ENCODE measurements at regions not wholly inside any gene's neighbourhood (a gene's known extent, or its start where the extent isn't known, plus 50 kb on each side); places are given as distances from the start of the nearest gene placed in this dataset.

DNA sequence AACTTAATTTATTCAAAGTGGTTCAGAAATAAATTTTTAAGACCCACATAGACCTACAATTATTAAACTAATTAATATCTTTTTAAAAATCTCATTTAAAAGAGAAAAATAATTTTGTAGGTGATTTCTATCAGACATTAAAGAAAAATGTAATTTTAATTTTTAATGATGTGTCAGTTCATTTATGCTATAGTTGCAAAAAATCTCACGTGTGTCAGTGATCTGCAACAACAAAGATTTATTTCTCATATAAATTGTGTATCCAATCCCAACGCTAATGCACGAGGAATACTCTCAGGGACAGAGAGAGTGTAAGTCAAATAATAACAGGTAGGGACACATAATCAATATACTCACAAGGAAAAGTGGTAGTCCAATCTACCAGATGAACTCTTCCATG, 456.6 kb upstream of the CCDC54 start:
- intact Hi-C loops (cut with micrococcal nuclease): no loop called here
- H3K27me3 Mint-ChIP-seq (ENCODE audit: low read depth): no peaks in the 10 kb centered on the region
- H3K36me3 Mint-ChIP-seq (ENCODE audit: low read depth): no peaks in the 10 kb centered on the region
- DNase-seq: no peak
- no peak overlapping the region for H3K4me3 Mint-ChIP-seq
- CTCF ChIA-PET: no interaction called here
- no peak overlapping the region for H3K27ac Mint-ChIP-seq
- no peaks in the 10 kb centered on the region for H3K9me3 Mint-ChIP-seq
- no peaks in the 10 kb centered on the region for H3K4me1 Mint-ChIP-seq (ENCODE audit: low read depth)

DNA sequence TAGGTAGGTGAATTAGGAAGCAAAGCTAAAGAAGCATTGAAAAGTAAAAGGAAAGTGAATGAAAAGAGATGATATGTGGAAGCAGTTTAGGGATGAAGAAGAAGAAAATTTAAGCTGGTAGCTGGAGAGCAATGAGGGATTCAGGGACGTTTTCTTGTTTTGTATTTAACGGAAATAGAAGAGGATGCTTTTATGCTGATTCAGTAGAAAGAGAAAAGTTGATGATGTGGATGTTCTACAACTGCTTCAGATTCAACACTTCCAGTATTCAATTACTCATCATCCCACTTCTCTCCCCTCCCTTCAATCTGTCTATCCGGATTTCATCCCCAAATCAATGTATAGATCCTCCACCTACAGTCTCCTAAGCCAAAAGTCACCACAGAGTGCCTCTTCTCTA, 448.2 kb upstream of the CCDC54 start:
- no peaks in the 10 kb centered on the region for H3K9me3 Mint-ChIP-seq
- H3K27ac Mint-ChIP-seq: no peak overlapping the region
- no peak overlapping the region for H3K4me3 Mint-ChIP-seq
- intact Hi-C loops (cut with micrococcal nuclease): no loop called here
- H3K27me3 Mint-ChIP-seq (ENCODE audit: low read depth): no peaks in the 10 kb centered on the region
- no peak for DNase-seq
- no peaks in the 10 kb centered on the region for H3K36me3 Mint-ChIP-seq (ENCODE audit: low read depth)
- CTCF ChIA-PET: no interaction called here
- no peaks in the 10 kb centered on the region for H3K4me1 Mint-ChIP-seq (ENCODE audit: low read depth)

GRCh38 chr3:106930086-106930485, 447.2 kb upstream of the CCDC54 start:
- Mint-ChIP-seq H3K4me3 (no peak overlapping the region), H3K9me3 (no peaks in the 10 kb centered on the region), H3K4me1 (ENCODE audit: low read depth) (no peaks in the 10 kb centered on the region), H3K36me3 (ENCODE audit: low read depth) (no peaks in the 10 kb centered on the region), H3K27ac (no peak overlapping the region), H3K27me3 (ENCODE audit: low read depth) (no peaks in the 10 kb centered on the region)
- intact Hi-C loops (cut with micrococcal nuclease): no loop called here
- no peak for DNase-seq
- CTCF ChIA-PET: no interaction called here

- H3K9me3 Mint-ChIP-seq: no peaks in the 10 kb centered on the region
- H3K4me3 Mint-ChIP-seq: no peak overlapping the region
- H3K27ac Mint-ChIP-seq: no peak overlapping the region
- CTCF ChIA-PET: no interaction called here
- intact Hi-C loops (cut with micrococcal nuclease): no loop called here
- H3K27me3 Mint-ChIP-seq (ENCODE audit: low read depth): no peaks in the 10 kb centered on the region
- H3K4me1 Mint-ChIP-seq (ENCODE audit: low read depth): no peaks in the 10 kb centered on the region
- no peak for DNase-seq
- no peaks in the 10 kb centered on the region for H3K36me3 Mint-ChIP-seq (ENCODE audit: low read depth)
Measured at GRCh38 chr3:106931904-106932303, 445.3 kb upstream of the CCDC54 start.

DNA sequence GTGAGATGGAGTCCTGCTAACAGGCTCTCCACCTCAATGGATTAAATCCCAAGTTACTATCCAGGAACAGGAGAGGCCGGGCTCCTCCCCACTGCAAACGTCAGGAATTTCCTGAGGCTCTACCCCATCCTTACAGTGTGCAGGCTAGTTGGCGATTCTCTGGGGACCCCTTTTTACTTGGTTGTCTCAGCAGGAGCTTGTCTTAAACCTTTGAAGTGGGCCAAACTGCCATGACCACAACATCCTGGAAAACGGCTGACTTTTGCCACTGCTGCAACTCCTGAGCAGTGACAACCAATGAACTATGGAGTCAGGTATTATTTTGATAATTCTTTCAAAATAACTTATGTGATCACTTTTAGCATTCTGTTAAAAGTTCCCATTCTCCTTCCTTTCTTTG, 440.9 kb upstream of the CCDC54 start:
- H3K9me3 Mint-ChIP-seq: no peaks in the 10 kb centered on the region
- H3K27me3 Mint-ChIP-seq (ENCODE audit: low read depth): no peaks in the 10 kb centered on the region
- no peak for DNase-seq
- no peaks in the 10 kb centered on the region for H3K4me1 Mint-ChIP-seq (ENCODE audit: low read depth)
- no peak overlapping the region for H3K4me3 Mint-ChIP-seq
- H3K36me3 Mint-ChIP-seq (ENCODE audit: low read depth): no peaks in the 10 kb centered on the region
- CTCF ChIA-PET: no interaction called here
- H3K27ac Mint-ChIP-seq: no peak overlapping the region
- intact Hi-C loops (cut with micrococcal nuclease): no loop called here

DNA sequence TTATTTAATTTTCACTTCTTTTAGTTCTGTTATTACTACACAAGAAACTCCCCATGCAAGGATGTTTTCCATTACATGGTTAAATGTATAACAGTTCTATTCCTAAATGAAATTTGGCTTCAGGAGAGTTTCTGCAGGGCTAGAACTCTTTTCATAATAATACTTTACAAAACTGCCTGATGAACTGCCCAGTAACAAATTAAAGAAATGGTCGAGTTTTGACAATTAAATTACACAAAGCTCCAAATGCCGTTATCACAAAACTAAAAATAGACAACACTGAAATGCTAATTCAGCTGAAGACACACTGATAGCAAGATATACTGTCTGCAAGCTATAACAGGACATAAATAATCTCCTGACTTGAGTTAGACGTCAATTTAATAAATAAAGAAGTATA, 435.2 kb upstream of the CCDC54 start:
- CTCF ChIA-PET: no interaction called here
- Mint-ChIP-seq H3K36me3 (ENCODE audit: low read depth) (no peaks in the 10 kb centered on the region), H3K27ac (no peak overlapping the region), H3K9me3 (no peaks in the 10 kb centered on the region), H3K4me3 (no peak overlapping the region), H3K4me1 (ENCODE audit: low read depth) (no peaks in the 10 kb centered on the region), H3K27me3 (ENCODE audit: low read depth) (no peaks in the 10 kb centered on the region)
- no peak for DNase-seq
- intact Hi-C loops (cut with micrococcal nuclease): no loop called here

DNA sequence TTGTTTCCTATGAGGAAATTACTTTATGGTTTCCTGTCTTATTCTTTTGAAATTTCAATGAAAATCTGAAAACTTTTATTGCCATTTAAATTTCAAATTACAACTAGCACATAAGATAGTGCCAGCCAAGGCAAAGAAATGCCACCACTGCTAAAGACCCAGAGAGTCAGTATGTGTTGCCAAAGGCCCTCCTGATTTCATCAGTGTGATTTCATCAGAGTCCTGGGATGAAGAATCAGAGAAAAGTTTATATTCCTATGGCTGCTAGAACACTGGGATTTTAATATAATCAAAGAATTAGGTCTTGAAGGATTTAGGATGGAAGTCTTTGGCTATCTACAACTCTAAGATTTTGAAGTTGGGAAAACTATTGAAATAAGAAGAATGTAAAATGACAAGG, 434.2 kb upstream of the CCDC54 start:
- no peaks in the 10 kb centered on the region for H3K4me1 Mint-ChIP-seq (ENCODE audit: low read depth)
- intact Hi-C loops (cut with micrococcal nuclease): no loop called here

DNA sequence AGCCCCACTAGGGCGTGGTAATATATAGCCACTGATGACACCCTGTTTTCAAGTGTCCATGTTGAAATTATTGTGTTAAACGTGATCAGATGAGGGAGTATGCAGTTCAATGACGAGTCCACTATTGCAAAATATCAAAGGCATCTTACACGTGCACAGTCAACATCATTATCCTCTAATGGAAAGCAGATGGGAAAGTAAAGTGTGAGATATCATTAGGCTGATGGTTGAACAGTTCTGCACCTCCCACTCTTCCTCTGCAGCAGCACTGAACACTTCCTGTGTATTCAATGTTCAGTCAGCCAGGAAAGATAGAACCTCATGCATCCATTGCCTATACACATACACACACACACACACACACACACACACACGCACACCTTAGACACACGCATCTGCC, 431.8 kb upstream of the CCDC54 start:
- intact Hi-C loops (cut with micrococcal nuclease): no loop called here
- H3K4me3 Mint-ChIP-seq: no peak overlapping the region
- no peaks in the 10 kb centered on the region for H3K27me3 Mint-ChIP-seq (ENCODE audit: low read depth)
- no peaks in the 10 kb centered on the region for H3K9me3 Mint-ChIP-seq
- H3K4me1 Mint-ChIP-seq (ENCODE audit: low read depth): no peaks in the 10 kb centered on the region
- DNase-seq: no peak
- H3K36me3 Mint-ChIP-seq (ENCODE audit: low read depth): no peaks in the 10 kb centered on the region
- CTCF ChIA-PET: no interaction called here
- no peak overlapping the region for H3K27ac Mint-ChIP-seq

More for the DNA sequence above, 434.2 kb upstream of the CCDC54 start:
- no peaks in the 10 kb centered on the region for H3K27me3 Mint-ChIP-seq (ENCODE audit: low read depth)
- H3K36me3 Mint-ChIP-seq (ENCODE audit: low read depth): no peaks in the 10 kb centered on the region
- H3K9me3 Mint-ChIP-seq: no peaks in the 10 kb centered on the region
- no peak overlapping the region for H3K4me3 Mint-ChIP-seq
- CTCF ChIA-PET: no interaction called here
- no peak for DNase-seq
- no peak overlapping the region for H3K27ac Mint-ChIP-seq

- Mint-ChIP-seq H3K4me1 (ENCODE audit: low read depth) (no peaks in the 10 kb centered on the region), H3K27ac (no peak overlapping the region), H3K9me3 (peaks cover 3% of the 10 kb centered on the region), H3K36me3 (ENCODE audit: low read depth) (no peaks in the 10 kb centered on the region), H3K27me3 (ENCODE audit: low read depth) (no peaks in the 10 kb centered on the region), H3K4me3 (no peak overlapping the region)
- DNase-seq: no peak
- CTCF ChIA-PET: no interaction called here
- intact Hi-C loops (cut with micrococcal nuclease): no loop called here
Measured at GRCh38 chr3:106946866-106947265, 430.4 kb upstream of the CCDC54 start.

DNA sequence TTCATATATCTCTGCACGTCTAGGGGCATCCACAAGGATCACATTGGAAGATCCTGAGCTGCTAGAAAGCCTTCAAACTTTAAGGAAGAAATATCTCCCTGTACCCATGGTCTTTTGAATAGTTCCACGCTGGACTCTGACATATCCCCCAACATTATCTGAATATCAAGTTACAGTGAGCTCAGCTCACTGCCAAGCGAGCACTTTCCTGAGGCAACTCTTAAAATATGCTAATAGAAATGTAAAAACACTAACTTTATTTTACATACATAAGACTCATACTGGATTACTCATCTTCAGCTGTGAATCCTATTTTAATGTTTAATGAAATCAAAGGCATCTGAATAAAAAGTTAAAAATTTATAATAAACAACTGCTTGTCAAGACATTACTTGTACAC, 420.2 kb upstream of the CCDC54 start:
- H3K4me3 Mint-ChIP-seq: no peak overlapping the region
- H3K27ac Mint-ChIP-seq: no peak overlapping the region
- no peaks in the 10 kb centered on the region for H3K9me3 Mint-ChIP-seq
- H3K36me3 Mint-ChIP-seq (ENCODE audit: low read depth): no peaks in the 10 kb centered on the region
- intact Hi-C loops (cut with micrococcal nuclease): no loop called here
- no peaks in the 10 kb centered on the region for H3K4me1 Mint-ChIP-seq (ENCODE audit: low read depth)
- no peaks in the 10 kb centered on the region for H3K27me3 Mint-ChIP-seq (ENCODE audit: low read depth)
- DNase-seq: no peak
- CTCF ChIA-PET: no interaction called here

DNA sequence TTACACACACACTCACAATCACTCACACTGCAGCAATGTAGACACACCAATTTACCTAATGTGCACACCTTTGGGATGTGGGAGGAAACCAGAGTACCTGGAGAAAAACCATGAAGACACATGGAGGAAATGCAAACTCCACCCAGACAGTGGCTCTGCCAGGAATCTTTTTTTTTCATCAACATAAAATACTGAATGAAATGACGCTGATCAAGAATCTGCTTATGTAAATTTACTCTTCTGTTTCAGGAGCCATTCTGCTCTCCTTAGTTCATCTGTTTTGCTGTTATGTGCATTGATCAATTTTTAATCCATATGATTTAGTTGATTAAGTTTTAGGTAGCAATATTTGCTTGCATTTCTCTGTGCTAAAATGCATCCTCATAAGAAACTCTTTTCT, 414.2 kb upstream of the CCDC54 start:
- Mint-ChIP-seq H3K27me3 (ENCODE audit: low read depth) (no peaks in the 10 kb centered on the region), H3K4me1 (ENCODE audit: low read depth) (no peaks in the 10 kb centered on the region), H3K4me3 (no peak overlapping the region), H3K27ac (no peak overlapping the region), H3K9me3 (no peaks in the 10 kb centered on the region), H3K36me3 (ENCODE audit: low read depth) (no peaks in the 10 kb centered on the region)
- no peak for DNase-seq
- intact Hi-C loops (cut with micrococcal nuclease): no loop called here
- CTCF ChIA-PET: no interaction called here

DNA sequence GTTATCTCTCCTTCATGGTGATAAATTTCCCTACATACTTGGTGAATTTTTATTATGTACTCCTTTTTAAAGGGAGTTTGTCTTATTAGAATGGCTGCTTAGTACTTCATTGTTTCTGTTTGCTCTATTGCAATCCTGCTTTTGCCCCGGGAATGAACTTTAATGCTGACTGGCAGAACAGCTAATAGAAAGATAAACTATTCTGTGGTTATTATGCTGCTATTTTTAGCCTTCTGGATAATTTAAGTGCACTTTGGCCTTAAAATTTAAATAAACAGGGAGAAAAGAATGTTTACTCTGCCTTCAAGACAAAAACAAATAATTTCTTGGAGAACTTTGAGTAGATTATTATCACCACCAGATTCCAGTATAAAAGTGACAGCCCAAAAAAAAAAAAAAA, 413.8 kb upstream of the CCDC54 start:
- DNase-seq: no peak
- H3K27me3 Mint-ChIP-seq (ENCODE audit: low read depth): no peaks in the 10 kb centered on the region
- no peak overlapping the region for H3K4me3 Mint-ChIP-seq
- H3K27ac Mint-ChIP-seq: no peak overlapping the region
- intact Hi-C loops (cut with micrococcal nuclease): no loop called here
- CTCF ChIA-PET: no interaction called here
- no peaks in the 10 kb centered on the region for H3K36me3 Mint-ChIP-seq (ENCODE audit: low read depth)
- no peaks in the 10 kb centered on the region for H3K9me3 Mint-ChIP-seq
- no peaks in the 10 kb centered on the region for H3K4me1 Mint-ChIP-seq (ENCODE audit: low read depth)

- Mint-ChIP-seq H3K9me3 (no peaks in the 10 kb centered on the region), H3K4me3 (no peak overlapping the region), H3K36me3 (ENCODE audit: low read depth) (no peaks in the 10 kb centered on the region), H3K27ac (no peak overlapping the region), H3K27me3 (ENCODE audit: low read depth) (no peaks in the 10 kb centered on the region), H3K4me1 (ENCODE audit: low read depth) (no peaks in the 10 kb centered on the region)
- no peak for DNase-seq
- CTCF ChIA-PET: no interaction called here
- intact Hi-C loops (cut with micrococcal nuclease): no loop called here
Measured at GRCh38 chr3:106965307-106965706, 411.9 kb upstream of the CCDC54 start.

DNA sequence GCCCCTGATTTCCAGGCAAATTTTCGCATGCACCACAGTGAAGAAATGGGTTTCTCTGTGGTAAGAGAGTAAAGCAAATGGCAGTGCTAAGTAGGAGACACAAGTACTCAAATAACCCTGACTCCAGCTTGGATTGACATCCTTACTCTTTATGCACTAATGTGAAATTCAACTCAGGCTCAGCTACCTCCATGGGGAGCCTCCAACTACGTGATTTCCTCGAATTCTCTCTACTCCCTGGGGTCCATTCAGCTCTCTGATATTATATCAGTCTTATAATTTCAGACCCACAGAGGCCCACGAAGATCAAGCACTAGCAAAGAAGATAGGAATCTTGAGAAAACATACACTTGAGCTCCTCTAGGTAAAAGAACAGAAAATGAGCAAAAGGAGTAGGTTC, 407.6 kb upstream of the CCDC54 start:
- H3K4me3 Mint-ChIP-seq: no peak overlapping the region
- no peaks in the 10 kb centered on the region for H3K27me3 Mint-ChIP-seq (ENCODE audit: low read depth)
- H3K9me3 Mint-ChIP-seq: no peaks in the 10 kb centered on the region
- CTCF ChIA-PET: no interaction called here
- no peak for DNase-seq
- intact Hi-C loops (cut with micrococcal nuclease): no loop called here
- no peaks in the 10 kb centered on the region for H3K4me1 Mint-ChIP-seq (ENCODE audit: low read depth)
- H3K27ac Mint-ChIP-seq: no peak overlapping the region
- no peaks in the 10 kb centered on the region for H3K36me3 Mint-ChIP-seq (ENCODE audit: low read depth)
